ENCODE measurements at regions not wholly inside any gene's neighbourhood (a gene's known extent, or its start where the extent isn't known, plus 50 kb on each side); places are given as distances from the start of the nearest gene placed in this dataset.

- DNase-seq, result no peak
Measured at GRCh38 chr22:47582067-47582466, 819.6 kb downstream of the TBC1D22A start.

DNA sequence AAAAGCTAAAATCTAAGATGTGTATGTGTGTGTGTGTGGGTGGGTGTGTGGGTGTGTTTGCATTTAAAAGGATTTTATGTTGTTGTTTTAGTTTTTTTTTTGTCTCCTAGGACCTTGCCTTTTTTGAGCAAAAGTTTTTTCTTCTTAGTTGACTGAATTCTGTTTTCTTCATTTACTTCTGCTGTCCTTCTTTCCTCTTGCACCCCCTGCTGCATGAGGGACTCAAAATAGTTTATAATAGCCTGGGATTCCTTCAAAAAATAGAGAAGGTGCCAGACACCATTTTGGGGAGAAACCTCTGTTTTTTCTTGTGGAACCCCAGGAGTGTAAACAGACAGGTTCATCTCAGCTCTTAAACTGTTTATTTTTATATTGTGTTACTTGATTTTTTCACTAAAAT is 817.7 kb downstream of the TBC1D22A start:
- no peak for DNase-seq

DNA sequence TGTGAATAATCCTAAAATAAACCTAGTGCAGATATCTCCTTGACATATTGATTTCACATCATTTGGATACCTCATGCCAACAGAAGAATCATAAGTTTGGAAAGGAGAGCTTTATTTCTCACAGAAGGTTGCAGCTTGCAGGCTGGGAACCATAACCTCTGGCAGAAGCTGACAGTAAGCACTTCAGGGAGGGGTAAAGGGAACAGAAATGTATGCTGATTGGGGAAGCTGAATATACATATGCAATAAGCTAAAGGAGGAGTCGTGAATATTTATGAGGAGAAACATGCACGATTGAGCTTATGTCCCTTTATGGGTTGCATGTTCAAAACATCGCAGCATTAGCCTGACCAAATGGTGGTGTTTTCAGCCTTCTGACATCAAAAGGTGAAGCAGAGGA is 814.5 kb downstream of the TBC1D22A start:
- no peak for DNase-seq

DNA sequence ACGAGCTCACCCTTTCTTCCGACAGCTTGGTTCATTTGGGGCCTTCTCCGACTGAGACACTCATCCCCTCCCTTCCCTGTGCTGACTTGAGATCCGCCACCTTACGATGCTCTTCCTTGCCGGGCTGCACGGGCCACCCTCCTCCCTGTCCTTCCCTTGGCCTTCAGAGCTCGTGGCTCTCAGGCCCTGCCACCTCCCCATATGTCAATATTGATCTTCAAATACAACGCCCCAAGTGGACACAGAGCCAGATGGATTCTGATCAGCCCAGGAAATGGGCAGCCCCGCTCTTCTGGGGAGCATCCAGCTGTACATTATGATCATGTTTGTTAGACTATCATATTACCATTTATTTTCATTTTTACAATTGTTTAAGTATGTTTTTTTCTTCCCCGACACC is 812.8 kb downstream of the TBC1D22A start:
- no peak for DNase-seq

DNA sequence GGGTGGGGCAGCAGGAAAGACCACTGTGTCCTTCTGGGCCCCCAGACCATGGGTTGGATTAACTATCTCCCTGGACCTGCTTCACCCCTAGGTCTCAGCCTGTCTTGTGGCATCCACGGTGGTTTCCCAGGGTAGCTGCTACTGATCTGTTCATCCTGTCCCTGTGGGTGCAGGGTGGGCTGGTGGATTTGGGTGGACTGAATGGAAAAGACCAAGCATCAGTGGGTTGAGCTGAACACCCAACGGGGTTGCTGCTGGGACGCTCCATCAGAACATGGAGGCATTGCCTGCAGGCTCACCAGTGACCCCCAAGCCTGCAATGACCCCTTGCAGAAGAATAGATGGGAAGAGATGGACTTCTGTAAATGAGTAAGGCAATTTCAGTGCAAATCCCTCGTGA is 812.1 kb downstream of the TBC1D22A start:
- DNase-seq, result no peak

DNA sequence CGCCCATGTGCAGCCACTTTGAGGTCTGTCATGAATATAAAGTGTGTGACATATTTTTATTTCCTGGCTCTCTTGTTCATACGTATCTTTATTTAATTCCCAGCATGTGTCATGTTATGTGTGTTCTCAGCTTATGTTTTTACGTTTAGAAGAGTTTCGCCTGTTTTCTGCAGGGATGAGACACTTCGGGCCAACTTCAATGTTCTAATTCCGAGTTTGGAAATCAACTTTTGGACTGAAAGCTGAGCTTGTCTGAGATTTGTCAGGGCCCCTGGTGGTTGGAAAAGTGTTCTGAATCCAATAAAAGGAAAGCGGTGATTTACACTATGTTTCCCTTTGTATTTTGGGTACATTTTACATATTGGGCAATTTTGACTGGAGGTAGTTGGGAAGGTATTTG is 810.7 kb downstream of the TBC1D22A start:
- no peak for DNase-seq

GRCh38 chr22:47572443-47572842 is 810.0 kb downstream of the TBC1D22A start:
- DNase-seq, result no peak

DNA sequence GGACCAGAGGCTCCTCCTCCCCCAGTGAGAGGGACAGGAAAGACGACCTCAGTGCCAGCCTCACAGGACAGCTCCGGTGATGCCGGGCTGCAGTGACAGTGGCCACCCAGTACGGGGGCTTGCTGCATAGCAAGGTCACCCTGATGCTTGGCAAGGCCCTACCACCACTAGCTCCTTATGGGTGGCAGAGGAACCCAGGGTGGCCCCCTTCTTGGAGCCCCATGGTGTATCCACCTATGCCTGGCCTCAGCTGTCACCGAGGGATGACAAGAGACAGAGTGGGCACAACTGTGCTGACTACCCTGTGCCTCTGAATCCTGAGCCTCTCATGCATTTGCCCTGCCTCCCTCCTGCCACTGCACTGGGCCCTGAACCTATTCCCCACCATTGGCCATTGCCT is 809.2 kb downstream of the TBC1D22A start:
- no peak for DNase-seq

DNA sequence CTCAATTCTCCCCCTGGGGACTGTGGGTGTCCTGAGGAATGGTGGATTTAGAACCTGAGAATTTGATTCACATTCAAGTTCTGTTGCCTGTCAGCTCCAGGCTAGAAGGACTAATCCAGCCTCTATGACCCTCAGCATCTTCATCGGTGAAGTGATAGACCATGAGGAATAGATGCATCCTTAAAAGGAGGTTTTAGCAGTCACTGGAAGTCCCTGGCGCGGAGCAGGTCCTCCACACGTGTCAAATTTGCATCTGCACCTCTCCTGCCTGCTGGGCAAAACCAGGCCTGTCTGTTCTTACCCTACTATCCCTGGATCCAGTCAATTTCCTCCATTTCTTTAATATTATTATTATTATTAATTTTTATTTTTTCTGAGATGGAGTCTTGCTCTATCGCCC is 808.4 kb downstream of the TBC1D22A start:
- no peak for DNase-seq

DNA sequence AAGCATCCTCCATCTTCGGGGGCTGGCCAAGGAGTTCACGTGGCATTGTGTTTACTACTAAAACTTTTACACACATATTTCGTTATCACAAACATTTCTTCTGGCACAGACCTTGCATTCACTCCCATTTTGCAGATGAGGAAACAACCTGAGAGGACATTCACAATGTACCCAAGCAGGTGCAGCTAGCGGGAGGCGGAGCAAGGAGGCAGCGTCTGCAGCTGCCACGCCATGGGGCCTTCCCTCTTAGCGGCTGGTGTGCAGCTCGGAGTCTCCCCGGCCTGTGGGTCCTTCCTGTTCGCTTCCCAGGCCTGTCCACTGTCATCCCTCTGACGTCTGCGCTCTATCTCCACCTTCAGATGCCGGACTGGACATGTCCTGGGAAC is 807.8 kb downstream of the TBC1D22A start:
- DNase-seq, result no peak

GRCh38 chr22:47569389-47570299 is 807.2 kb downstream of the TBC1D22A start:
- no peak for DNase-seq

DNA sequence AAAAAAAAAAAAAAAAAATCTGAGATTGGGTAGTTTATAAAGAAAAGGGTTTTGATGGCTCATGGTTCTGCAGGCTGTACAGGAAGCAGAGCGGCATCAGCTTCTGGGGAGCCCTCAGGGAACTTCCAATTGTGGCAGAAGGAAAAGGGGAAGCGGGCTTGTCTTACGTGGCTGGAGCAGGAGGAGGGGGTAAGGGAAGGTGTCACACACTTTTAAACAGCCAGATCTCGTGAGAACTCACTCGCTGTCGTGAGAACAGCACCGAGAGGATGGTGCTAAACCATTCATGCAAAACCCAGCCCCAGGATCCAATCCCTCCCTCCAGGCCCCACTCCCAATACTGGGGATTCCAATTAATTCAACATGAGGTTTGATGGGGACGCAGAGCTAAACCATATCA is 806.2 kb downstream of the TBC1D22A start:
- DNase-seq, result no peak

DNA sequence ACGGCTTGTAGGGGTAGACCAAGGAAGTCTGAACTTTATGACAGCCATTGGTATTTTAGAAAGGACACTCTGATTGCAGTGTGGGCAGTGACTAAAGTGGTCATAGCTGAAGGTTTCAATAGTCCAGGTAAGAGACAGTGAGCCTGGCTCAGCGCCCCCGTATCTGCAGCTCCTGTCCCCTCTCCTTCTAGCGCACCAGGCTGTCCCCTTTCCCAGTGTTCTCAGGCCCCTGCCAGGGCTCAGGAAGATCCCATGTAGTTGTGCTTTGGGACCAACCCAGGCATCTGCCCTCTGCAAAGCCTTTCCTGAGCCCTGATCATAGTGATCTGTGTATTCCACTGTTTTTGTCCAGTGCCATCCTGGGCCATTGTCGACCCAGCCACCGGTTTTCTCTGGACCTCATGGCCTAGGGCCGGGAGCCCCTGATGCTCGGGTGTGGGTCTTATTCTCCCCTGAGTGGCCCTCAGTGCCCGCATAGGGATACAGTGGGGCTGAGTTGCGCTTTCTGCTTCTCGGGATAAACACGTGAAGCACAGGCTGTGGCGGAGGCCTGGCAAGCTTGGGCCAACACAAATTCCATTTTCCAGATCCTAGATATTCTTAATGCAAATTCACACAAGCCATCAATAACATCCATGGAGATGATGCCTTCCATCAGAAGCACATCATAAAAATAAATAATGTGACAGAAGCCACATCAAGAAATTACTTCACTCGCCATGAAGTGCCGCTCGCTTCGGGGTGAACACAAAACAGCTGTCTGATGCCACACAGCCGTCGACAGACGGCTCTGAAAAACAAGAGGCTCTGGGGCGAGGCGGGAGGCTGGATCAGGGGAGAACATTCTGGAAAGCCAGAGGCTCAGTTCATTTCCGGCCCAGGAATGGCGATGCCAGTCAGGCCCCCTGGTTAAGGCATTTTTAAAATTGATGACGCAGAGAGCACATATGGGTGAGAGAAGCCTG is 805.0 kb downstream of the TBC1D22A start:
- DNase-seq, result no peak

GRCh38 chr22:47566491-47566890 is 804.0 kb downstream of the TBC1D22A start:
- no peak for DNase-seq

- no peak for DNase-seq
Measured at GRCh38 chr22:47565607-47566006, 803.2 kb downstream of the TBC1D22A start.

DNA sequence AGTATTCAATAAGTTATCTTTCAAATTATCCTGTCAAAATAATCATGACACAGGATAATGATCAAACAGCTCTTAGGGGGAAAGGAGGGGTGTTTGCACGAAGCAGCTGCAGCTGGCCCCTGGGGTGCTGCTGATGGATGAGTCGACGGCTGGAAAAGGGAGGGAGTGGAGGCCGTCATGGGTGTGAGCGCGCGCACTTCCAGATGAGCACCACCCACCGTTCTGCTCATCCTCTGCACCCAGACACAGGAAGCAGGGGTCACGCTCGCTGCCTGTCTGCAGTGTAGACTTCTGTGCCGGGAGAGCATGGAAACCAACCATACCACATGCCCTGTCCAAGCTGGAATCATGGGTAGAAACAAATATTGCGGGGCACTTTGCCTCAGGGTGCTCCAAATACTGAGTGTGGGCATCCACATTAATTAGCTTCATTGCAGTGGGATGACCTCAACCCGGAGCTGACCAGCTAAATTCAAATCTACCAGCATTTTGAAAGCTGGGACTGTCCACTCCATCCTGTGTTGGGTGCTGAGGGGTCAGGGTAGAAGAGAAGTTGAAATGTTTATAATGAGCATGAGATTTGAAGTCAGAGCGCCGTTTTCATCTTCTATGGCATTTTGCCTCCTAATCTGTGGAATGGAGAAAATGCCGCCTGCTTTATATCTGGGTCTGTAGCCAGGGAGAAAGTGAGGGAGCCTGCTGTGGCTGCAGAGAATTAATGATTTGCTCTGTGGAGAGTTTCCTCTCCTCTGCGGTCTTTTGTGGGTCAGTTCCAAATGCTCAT is 802.4 kb downstream of the TBC1D22A start:
- no peak for DNase-seq

- DNase-seq, result no peak
Measured at GRCh38 chr22:47564158-47564450, 801.7 kb downstream of the TBC1D22A start.

DNA sequence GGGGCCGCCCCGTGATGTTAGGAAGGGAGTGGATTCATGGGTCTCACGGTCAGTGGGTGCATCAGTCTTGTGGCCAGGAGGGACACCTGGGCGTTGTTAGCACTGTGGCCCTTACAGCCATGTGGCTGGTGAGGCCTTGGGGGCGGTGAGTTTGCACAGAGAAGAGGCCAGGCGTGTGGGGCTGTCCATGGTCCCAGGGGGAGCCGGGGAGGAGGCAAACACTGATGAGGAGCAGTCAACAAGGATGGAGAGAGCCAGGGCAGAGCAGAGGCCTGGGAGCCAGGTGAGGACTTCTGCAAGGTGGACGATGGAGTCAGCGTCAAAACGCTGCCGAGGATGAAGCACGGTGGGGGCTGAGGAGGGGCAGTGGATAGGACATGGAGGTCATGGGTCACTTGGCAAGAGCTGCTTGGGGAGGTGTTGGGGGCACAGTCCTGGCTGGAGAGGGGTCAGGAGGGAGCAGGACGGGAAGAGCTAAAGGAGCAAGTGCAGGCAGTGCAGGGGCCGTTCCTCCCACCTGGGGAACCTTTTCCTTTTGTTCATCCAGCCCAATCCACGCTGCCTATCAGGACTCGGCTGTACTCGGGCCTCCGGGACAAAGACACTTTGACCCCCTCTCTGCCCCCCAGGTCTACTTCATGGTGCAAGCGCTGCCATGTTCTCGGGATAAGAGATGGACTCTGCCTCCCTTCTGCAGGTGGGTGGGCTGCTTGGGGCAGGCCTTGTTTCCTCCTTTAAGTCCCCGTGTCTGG is 801.1 kb downstream of the TBC1D22A start:
- no peak for DNase-seq

DNA sequence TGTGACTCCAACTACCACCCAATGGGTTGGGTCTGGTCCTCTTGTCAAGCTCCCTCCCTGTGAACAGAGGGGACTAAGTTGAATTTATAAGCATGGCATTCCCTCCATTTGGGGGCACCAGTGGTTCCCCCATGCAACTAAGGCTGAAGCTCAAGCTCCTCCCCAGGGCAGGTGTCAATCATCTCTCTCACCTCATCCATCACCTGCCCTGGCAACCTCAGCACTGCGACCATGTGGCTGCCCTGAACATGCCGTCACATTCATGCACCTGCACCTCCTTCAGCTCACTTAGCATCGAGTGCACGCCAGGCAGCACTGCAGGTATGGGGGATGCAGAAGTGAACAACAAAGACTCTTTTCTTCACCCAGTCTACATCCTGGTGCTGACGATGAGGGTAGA is 799.3 kb downstream of the TBC1D22A start:
- DNase-seq, result no peak

GRCh38 chr22:47561115-47561675 is 798.7 kb downstream of the TBC1D22A start:
- no peak for DNase-seq

DNA sequence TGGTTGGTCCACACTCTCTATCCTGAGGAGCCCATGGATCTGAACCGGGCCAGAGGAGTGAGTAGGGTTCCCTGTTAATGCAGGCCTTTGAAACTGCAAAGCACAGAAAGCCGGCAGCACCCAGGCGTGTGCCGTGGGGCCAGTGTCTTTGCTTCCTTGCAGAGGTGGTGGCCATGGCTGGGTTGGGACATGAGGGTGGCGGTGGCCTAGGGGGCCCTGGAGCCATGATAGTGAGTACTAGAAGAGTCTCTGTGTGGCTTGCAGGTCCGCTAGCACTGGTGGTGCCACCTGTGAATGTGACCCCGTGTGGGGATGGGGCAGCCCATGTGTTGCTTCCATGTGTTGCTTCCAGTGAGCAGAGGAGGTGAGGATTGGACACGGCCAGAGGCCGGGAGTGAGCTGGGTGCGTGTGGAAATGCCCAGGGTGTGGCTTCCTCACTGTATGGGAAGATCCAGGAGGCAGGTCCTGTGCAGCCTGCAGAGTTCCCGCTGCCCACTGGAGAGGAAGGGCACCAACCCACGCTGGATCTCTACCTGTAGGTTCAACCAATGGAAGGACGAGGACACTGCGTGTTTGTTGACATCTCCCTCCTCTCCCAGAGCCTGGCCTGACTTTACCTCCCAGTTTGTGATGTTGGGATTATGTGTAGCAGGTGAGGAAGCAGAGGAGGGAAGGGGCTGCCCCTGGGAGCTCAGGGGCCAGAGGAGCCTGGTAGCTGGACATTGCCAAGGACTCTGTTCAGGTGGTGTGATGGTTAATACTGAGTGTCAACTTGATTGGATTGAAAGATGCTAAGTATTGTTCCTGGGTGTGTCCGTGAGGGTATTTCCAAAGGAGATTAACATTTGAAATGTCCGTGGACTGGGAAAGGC is 796.6 kb downstream of the TBC1D22A start:
- no peak for DNase-seq
